HG03039 (cell line): ENCODE measurements at regions not wholly inside any gene's neighbourhood (a gene's known extent, or its start where the extent isn't known, plus 50 kb on each side); places are given as distances from the start of the nearest gene placed in this dataset.
"Not testable (repeated sequence)": the region's sequence is repeated elsewhere in the genome, so short reads cannot be mapped to it uniquely, and the experiment has no call there.

Experiments
- ATAC-seq: cut with Tn5 transposase; IDR thresholded peaks from one replicate; pipeline ENCODE4 v1.9.1; 2021; ENCODE audit warnings: mild to moderate bottlenecking, moderate library complexity; ENCODE audit not compliant: unreplicated experiment

- no peak for ATAC-seq
Observed at GRCh38 chr22:47899894-47900293, 1137.4 kb downstream of the TBC1D22A start.

- no peak for ATAC-seq
Observed at GRCh38 chr22:47898946-47899345, 1136.5 kb downstream of the TBC1D22A start.

GRCh38 chr22:47891609-47892008, 1129.2 kb downstream of the TBC1D22A start:
- no peak for ATAC-seq

GRCh38 chr22:47888817-47889216, 1126.4 kb downstream of the TBC1D22A start:
- no peak for ATAC-seq

GRCh38 chr22:47884775-47885174, 1122.3 kb downstream of the TBC1D22A start:
- ATAC-seq = no peak

GRCh38 chr22:47884200-47884599, 1121.8 kb downstream of the TBC1D22A start:
- no peak for ATAC-seq

GRCh38 chr22:47883757-47884156, 1121.3 kb downstream of the TBC1D22A start:
- no peak for ATAC-seq

GRCh38 chr22:47879346-47879745, 1116.9 kb downstream of the TBC1D22A start:
- ATAC-seq = no peak

GRCh38 chr22:47878460-47878859, 1116.0 kb downstream of the TBC1D22A start:
- ATAC-seq = no peak

GRCh38 chr22:47872761-47873535, 1110.5 kb downstream of the TBC1D22A start:
- ATAC-seq = no peak

GRCh38 chr22:47865626-47866025, 1103.2 kb downstream of the TBC1D22A start:
- ATAC-seq = no peak

- no peak for ATAC-seq
Observed at GRCh38 chr22:47862394-47862793, 1099.9 kb downstream of the TBC1D22A start.

- ATAC-seq = not testable (repeated sequence)
Observed at GRCh38 chr22:47860907-47861306, 1098.5 kb downstream of the TBC1D22A start.

- ATAC-seq = no peak
Observed at GRCh38 chr22:47859881-47860525, 1097.6 kb downstream of the TBC1D22A start.

GRCh38 chr22:47858773-47859306, 1096.4 kb downstream of the TBC1D22A start:
- no peak for ATAC-seq

GRCh38 chr22:47854680-47855079, 1092.2 kb downstream of the TBC1D22A start:
- ATAC-seq = no peak

- no peak for ATAC-seq
Observed at GRCh38 chr22:47854251-47854650, 1091.8 kb downstream of the TBC1D22A start.

- no peak for ATAC-seq
Observed at GRCh38 chr22:47853750-47854149, 1091.3 kb downstream of the TBC1D22A start.

GRCh38 chr22:47851586-47851985, 1089.1 kb downstream of the TBC1D22A start:
- ATAC-seq = no peak

GRCh38 chr22:47850644-47851151, 1088.2 kb downstream of the TBC1D22A start:
- no peak for ATAC-seq

GRCh38 chr22:47849576-47849975, 1087.1 kb downstream of the TBC1D22A start:
- no peak for ATAC-seq
